SK-N-SH (cell line): ENCODE measurements at regions not wholly inside any gene's neighbourhood (a gene's known extent, or its start where the extent isn't known, plus 50 kb on each side); places are given as distances from the start of the nearest gene placed in this dataset.

Experiments used
- CTCF ChIA-PET: fragments of 300-600, 350-600 bp; formaldehyde crosslinking; extraction: SDS; loops from one replicate; lab custom pipeline; 2021; lab: Yijun Ruan, JAX
- POLR2A ChIA-PET: fragments of 350-600 bp; sonication (Branson Sonifier 250); formaldehyde crosslinking; extraction: SDS; loops from one replicate; lab custom pipeline; 2020; ENCODE audit warnings: antibody characterized with exemption, inconsistent platforms; lab: Yijun Ruan, JAX
- DNase-seq: peaks from one replicate; pipeline ENCODE4 v3.0.0; 2012
- H2AFZ ChIP-seq: fragments of 200-600 bp; sonication (generic); 2 replicates; pipeline ENCODE4 v1.8.1; 2016; ENCODE audit warnings: antibody characterized with exemption, mild to moderate bottlenecking, low read depth
- H3F3A ChIP-seq: fragments of 200-600 bp; sonication (generic); replicated peaks from 2 replicates; pipeline ENCODE3; 2016; ENCODE audit warnings: antibody characterized with exemption, mild to moderate bottlenecking; ENCODE audit not compliant: insufficient read depth
- H3K27ac ChIP-seq, 2 experiments: fragments of 200-500 bp in 1 of 2; fragments of 200-600 bp in 1 of 2; sonication (Bioruptor generic) in 1 of 2; sonication (generic), shearing (Covaris generic) in 1 of 2; 2 replicates each; pipeline versions ENCODE4 v1.5.1 to v1.6.1; 2014 to 2016; ENCODE audit warnings: low read depth in 2 of 2, inconsistent platforms in 1 of 2, low read length in 1 of 2, mild to moderate bottlenecking in 1 of 2, mixed read lengths in 1 of 2
- H3K27me3 ChIP-seq: fragments of 200-600 bp; sonication (generic), shearing (Covaris generic); 2 replicates; pipeline ENCODE4 v1.6.1; 2016; ENCODE audit warnings: mixed run types; ENCODE audit not compliant: insufficient read depth
- H3K36me3 ChIP-seq, 2 experiments: fragments of 200-500 bp in 1 of 2; fragments of 200-600 bp in 1 of 2; sonication (Bioruptor generic) in 1 of 2; sonication (generic) in 1 of 2; replicated peaks in 1 of 2; 2 replicates each; pipeline versions ENCODE3 to v1.5.1; 2014 to 2016; ENCODE audit warnings: low read length in 1 of 2, mild to moderate bottlenecking in 1 of 2; ENCODE audit not compliant: insufficient read depth in 2 of 2, control insufficient read depth in 1 of 2
- H3K4me1 ChIP-seq, 2 experiments: fragments of 200-500 bp in 1 of 2; fragments of 200-600 bp in 1 of 2; sonication (Bioruptor generic) in 1 of 2; sonication (generic), shearing (Covaris generic) in 1 of 2; 2 replicates each; pipeline versions ENCODE4 v1.5.1 to v1.6.1; 2014 to 2016; ENCODE audit warnings: low read depth in 1 of 2, low read length in 1 of 2, mixed run types in 1 of 2; ENCODE audit not compliant: insufficient read depth in 2 of 2, control insufficient read depth in 1 of 2
- H3K4me2 ChIP-seq: fragments of 200-600 bp; sonication (generic), shearing (Covaris generic); 2 replicates; pipeline ENCODE4 v1.6.1; 2017; ENCODE audit warnings: mixed run types
- H3K4me3 ChIP-seq, 2 experiments: fragments of 200-500 bp in 1 of 2; fragments of 200-600 bp in 1 of 2; sonication (Bioruptor generic) in 1 of 2; sonication (generic), shearing (Covaris generic) in 1 of 2; 2 replicates each; pipeline versions ENCODE4 v1.5.1 to v1.8.1; 2014 to 2016; ENCODE audit warnings: low read depth in 2 of 2, inconsistent platforms in 1 of 2, low read length in 1 of 2, mild to moderate bottlenecking in 1 of 2, mixed read lengths in 1 of 2, moderate library complexity in 1 of 2
- H3K79me2 ChIP-seq: fragments of 200-600 bp; sonication (generic); 2 replicates; pipeline ENCODE4 v1.8.1; 2017; ENCODE audit warnings: mild to moderate bottlenecking; ENCODE audit not compliant: insufficient read depth
- H3K9ac ChIP-seq: fragments of 200-600 bp; sonication (generic); 2 replicates; pipeline ENCODE4 v1.6.1; 2017; ENCODE audit warnings: mixed run types
- H3K9me2 ChIP-seq: fragments of 200-600 bp; sonication (generic); 2 replicates; pipeline ENCODE4 v1.6.1; 2017; ENCODE audit warnings: mixed run types
- H3K9me3 ChIP-seq: fragments of 200-600 bp; sonication (generic); 2 replicates; pipeline ENCODE4 v1.6.1; 2017; ENCODE audit warnings: mixed run types, mild to moderate bottlenecking, moderate library complexity
- H4K20me1 ChIP-seq: fragments of 200-600 bp; sonication (generic); 2 replicates; pipeline ENCODE4 v1.6.1; 2017; ENCODE audit warnings: mild to moderate bottlenecking, mixed run types; ENCODE audit not compliant: insufficient read depth
- CHD2 ChIP-seq: fragments of 150-350 bp; IDR thresholded peaks from 2 replicates; pipeline ENCODE4 v1.6.1; 2018; ENCODE audit warnings: low read length; ENCODE audit not compliant: partially characterized antibody
- FOSL2 ChIP-seq: IDR thresholded peaks from 2 replicates; pipeline ENCODE4 v1.4.0; 2012; ENCODE audit warnings: low read depth, mild to moderate bottlenecking, moderate library complexity, borderline replicate concordance
- FOXJ3 ChIP-seq: sonication (generic); formaldehyde crosslinking; IDR thresholded peaks from 2 replicates; pipeline ENCODE4 v1.5.1; 2020; ENCODE audit warnings: mild to moderate bottlenecking, missing genetic modification reagents
- GABPA ChIP-seq: IDR thresholded peaks from 2 replicates; pipeline ENCODE4 v1.4.0; 2012; ENCODE audit warnings: low read depth, mild to moderate bottlenecking
- GATA2 ChIP-seq: sonication (generic); formaldehyde crosslinking; IDR thresholded peaks from 2 replicates; pipeline ENCODE4 v1.5.0; 2020; ENCODE audit warnings: mild to moderate bottlenecking, missing genetic modification reagents
- JUND ChIP-seq: IDR thresholded peaks from 2 replicates; pipeline ENCODE4 v1.4.0; 2012
- NFIC ChIP-seq: IDR thresholded peaks from 2 replicates; pipeline ENCODE4 v1.4.0; 2012; ENCODE audit warnings: borderline replicate concordance
- NRF1 ChIP-seq: IDR thresholded peaks from 2 replicates; pipeline ENCODE4 v1.6.1; 2012; ENCODE audit warnings: low read depth, mild to moderate bottlenecking, low read length
- RCOR1 ChIP-seq: fragments of 150-350 bp; IDR thresholded peaks from 2 replicates; pipeline ENCODE4 v1.6.1; 2017; ENCODE audit warnings: antibody characterized with exemption, low read length
- RFX5 ChIP-seq: IDR thresholded peaks from 2 replicates; pipeline ENCODE4 v1.6.1; 2012; ENCODE audit warnings: mild to moderate bottlenecking, improper control_type of control experiment, low read length
- RXRA ChIP-seq: IDR thresholded peaks from 2 replicates; pipeline ENCODE4 v1.4.0; 2012; ENCODE audit warnings: low read depth, mild to moderate bottlenecking, borderline replicate concordance
- SIN3A ChIP-seq: IDR thresholded peaks from 2 replicates; pipeline ENCODE4 v1.6.1; 2012; ENCODE audit warnings: low read depth, mild to moderate bottlenecking, low read length, moderate library complexity, borderline replicate concordance
- TAF1 ChIP-seq: IDR thresholded peaks from 2 replicates; pipeline ENCODE4 v1.6.1; 2012; ENCODE audit warnings: low read depth, mild to moderate bottlenecking, low read length, moderate library complexity, borderline replicate concordance
- TCF12 ChIP-seq: IDR thresholded peaks from 2 replicates; pipeline ENCODE4 v1.4.0; 2012
- TEAD4 ChIP-seq: IDR thresholded peaks from 2 replicates; pipeline ENCODE4 v1.4.0; 2012; ENCODE audit warnings: mild to moderate bottlenecking, borderline replicate concordance; ENCODE audit not compliant: insufficient read depth
- YY1 ChIP-seq: IDR thresholded peaks from 2 replicates; pipeline ENCODE4 v1.4.0; 2012; ENCODE audit warnings: low read depth, mild to moderate bottlenecking
- WGBS: methylation state at CpG from one replicate; pipeline ENCODE4 v1.1.6; 2017; ENCODE audit warnings: low lambda C conversion rate; 5-methylcytosine and 5-hydroxymethylcytosine counted together
- TF ChIP-seq, protein P1 (sequence below): fragments of 200-600 bp; sonication (generic); IDR thresholded peaks from 2 replicates; pipeline ENCODE4 v1.6.1; 2017; ENCODE audit warnings: antibody characterized with exemption, mild to moderate bottlenecking, moderate library complexity
- TF ChIP-seq, protein P2 (sequence below): IDR thresholded peaks from 2 replicates; pipeline ENCODE4; 2012
- TF ChIP-seq, protein P3 (sequence below): IDR thresholded peaks from 2 replicates; pipeline ENCODE4 v1.4.0; 2012; ENCODE audit warnings: low read depth
- TF ChIP-seq, protein P4 (sequence below): IDR thresholded peaks from 2 replicates; pipeline ENCODE4 v1.4.0; 2012; ENCODE audit warnings: low read depth, borderline replicate concordance

DNA sequence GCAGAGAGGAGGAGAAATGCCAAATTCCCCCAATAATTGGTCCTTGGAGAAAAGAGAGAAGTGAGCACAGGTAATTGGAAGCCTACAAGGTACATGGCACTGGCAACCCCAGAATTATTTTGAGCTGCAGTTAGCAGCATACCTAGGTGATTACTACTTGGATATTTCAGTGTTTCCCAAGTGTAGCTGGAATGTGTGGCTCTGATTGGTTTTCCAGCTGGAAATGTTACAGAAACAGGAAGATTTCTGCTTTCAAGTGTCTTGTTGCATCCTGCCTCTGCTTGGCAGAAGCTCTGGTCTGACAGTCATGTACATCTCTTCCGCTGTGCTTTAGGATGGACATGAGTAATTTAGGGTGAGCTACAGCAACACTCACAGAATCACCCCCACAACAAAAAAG, 262.1 kb downstream of the ENC1 start:
- H3K9ac ChIP-seq = no peak overlapping the region
- no peaks in the 10 kb centered on the region for H3K9me3 ChIP-seq
- DNase-seq = no peak
- no peak overlapping the region for H3K4me3 ChIP-seq
- TF ChIP-seq JUND = 0 out of 2 replicates have a peak, but pooled peaks have one; percentile 7
- no peak for TF ChIP-seq CHD2
- H4K20me1 ChIP-seq = no peaks in the 10 kb centered on the region
- ChIA-PET POLR2A (no interaction called here), CTCF (no interaction called here)
- 100% methylated on average over 1 of the region's 1 CpG for WGBS
- H3K27ac ChIP-seq = no peak overlapping the region
- H3K36me3 ChIP-seq = no peaks in the 10 kb centered on the region
- no peak overlapping the region for H3K4me2 ChIP-seq
- no peaks in the 10 kb centered on the region for H3K79me2 ChIP-seq
- H3F3A ChIP-seq = peaks cover 12% of the 10 kb centered on the region
- H3K9me2 ChIP-seq = no peaks in the 10 kb centered on the region
- H2AFZ ChIP-seq = no peak overlapping the region
- H3K27me3 ChIP-seq = no peaks in the 10 kb centered on the region
- peaks cover 8 to 12% of the 10 kb centered on the region in 2 experiments; a peak in 3 of 4 replicates for H3K4me1 ChIP-seq

DNA sequence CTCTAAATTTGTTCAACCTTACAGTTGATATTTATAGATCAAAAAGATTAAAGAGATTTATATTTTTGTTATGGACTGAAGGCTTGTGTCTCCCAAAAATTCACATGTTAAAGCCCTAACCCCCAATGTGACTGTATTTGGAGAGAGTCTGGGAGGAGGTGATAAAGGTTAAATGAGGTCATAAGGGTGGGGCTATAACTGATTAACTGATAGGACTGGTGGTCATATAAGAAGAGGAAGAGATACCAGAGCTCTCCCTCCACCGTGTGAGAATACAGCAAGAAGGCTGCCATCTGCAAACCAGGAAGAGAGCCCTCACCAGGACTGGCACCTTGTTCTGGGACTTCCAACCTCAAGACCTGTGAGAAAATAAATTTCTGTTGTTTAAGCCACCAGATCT, 264.3 kb downstream of the ENC1 start:
- H3K9ac ChIP-seq = no peak overlapping the region
- TF ChIP-seq TEAD4 = no peak
- no peak for TF ChIP-seq RXRA
- TF ChIP-seq, protein P1, sequence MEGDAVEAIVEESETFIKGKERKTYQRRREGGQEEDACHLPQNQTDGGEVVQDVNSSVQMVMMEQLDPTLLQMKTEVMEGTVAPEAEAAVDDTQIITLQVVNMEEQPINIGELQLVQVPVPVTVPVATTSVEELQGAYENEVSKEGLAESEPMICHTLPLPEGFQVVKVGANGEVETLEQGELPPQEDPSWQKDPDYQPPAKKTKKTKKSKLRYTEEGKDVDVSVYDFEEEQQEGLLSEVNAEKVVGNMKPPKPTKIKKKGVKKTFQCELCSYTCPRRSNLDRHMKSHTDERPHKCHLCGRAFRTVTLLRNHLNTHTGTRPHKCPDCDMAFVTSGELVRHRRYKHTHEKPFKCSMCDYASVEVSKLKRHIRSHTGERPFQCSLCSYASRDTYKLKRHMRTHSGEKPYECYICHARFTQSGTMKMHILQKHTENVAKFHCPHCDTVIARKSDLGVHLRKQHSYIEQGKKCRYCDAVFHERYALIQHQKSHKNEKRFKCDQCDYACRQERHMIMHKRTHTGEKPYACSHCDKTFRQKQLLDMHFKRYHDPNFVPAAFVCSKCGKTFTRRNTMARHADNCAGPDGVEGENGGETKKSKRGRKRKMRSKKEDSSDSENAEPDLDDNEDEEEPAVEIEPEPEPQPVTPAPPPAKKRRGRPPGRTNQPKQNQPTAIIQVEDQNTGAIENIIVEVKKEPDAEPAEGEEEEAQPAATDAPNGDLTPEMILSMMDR = no peak
- TF ChIP-seq RCOR1 = no peak
- TF ChIP-seq GABPA = no peak
- TF ChIP-seq, protein P2, sequence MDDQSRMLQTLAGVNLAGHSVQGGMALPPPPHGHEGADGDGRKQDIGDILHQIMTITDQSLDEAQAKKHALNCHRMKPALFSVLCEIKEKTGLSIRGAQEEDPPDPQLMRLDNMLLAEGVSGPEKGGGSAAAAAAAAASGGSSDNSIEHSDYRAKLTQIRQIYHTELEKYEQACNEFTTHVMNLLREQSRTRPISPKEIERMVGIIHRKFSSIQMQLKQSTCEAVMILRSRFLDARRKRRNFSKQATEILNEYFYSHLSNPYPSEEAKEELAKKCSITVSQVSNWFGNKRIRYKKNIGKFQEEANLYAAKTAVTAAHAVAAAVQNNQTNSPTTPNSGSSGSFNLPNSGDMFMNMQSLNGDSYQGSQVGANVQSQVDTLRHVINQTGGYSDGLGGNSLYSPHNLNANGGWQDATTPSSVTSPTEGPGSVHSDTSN = no peak
- TF ChIP-seq TAF1 = no peak
- no peak for TF ChIP-seq SIN3A
- TF ChIP-seq RFX5 = no peak
- no peak for TF ChIP-seq NRF1
- TF ChIP-seq, protein P3, sequence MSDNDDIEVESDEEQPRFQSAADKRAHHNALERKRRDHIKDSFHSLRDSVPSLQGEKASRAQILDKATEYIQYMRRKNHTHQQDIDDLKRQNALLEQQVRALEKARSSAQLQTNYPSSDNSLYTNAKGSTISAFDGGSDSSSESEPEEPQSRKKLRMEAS = no peak
- no peak for TF ChIP-seq TCF12
- TF ChIP-seq CHD2 = no peak
- TF ChIP-seq NFIC = no peak
- TF ChIP-seq FOSL2 = no peak
- no peak for TF ChIP-seq GATA2
- TF ChIP-seq, protein P4, sequence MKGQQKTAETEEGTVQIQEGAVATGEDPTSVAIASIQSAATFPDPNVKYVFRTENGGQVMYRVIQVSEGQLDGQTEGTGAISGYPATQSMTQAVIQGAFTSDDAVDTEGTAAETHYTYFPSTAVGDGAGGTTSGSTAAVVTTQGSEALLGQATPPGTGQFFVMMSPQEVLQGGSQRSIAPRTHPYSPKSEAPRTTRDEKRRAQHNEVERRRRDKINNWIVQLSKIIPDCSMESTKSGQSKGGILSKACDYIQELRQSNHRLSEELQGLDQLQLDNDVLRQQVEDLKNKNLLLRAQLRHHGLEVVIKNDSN = no peak
- TF ChIP-seq FOXJ3 (CRISPR knock-in tag) = no peak
- no peak for TF ChIP-seq YY1
- TF ChIP-seq, all 33 proteins: peak for 0
- Histone ChIP-seq H3F3A (no peaks in the 10 kb centered on the region), H3K9me3 (no peaks in the 10 kb centered on the region), H3K4me2 (no peak overlapping the region), H3K4me1 (no peaks in the 10 kb centered on the region), H3K27me3 (no peaks in the 10 kb centered on the region), H3K9me2 (no peaks in the 10 kb centered on the region), H3K27ac (no peak overlapping the region), H3K4me3 (no peak overlapping the region), H2AFZ (no peak overlapping the region), H3K36me3 (no peaks in the 10 kb centered on the region), H3K79me2 (no peaks in the 10 kb centered on the region), H4K20me1 (no peaks in the 10 kb centered on the region)
- ChIA-PET POLR2A (no interaction called here), CTCF (interaction anchor here (1.0 kb wide), 1 partner anchor 13 kb away, joined by 3 read pairs; no protein-coding TSS in a partner anchor)
- 67% methylated on average over 1 of the region's 1 CpG for WGBS
- DNase-seq = no peak
